HG03342 (cell line): ENCODE measurements at regions not wholly inside any gene's neighbourhood (a gene's known extent, or its start where the extent isn't known, plus 50 kb on each side); places are given as distances from the start of the nearest gene placed in this dataset.

ENCODE experiments used
- ATAC-seq: cut with Tn5 transposase; IDR thresholded peaks from one replicate; pipeline ENCODE4 v1.9.1; 2021; ENCODE audit warnings: mild to moderate bottlenecking, moderate library complexity; ENCODE audit not compliant: unreplicated experiment

DNA sequence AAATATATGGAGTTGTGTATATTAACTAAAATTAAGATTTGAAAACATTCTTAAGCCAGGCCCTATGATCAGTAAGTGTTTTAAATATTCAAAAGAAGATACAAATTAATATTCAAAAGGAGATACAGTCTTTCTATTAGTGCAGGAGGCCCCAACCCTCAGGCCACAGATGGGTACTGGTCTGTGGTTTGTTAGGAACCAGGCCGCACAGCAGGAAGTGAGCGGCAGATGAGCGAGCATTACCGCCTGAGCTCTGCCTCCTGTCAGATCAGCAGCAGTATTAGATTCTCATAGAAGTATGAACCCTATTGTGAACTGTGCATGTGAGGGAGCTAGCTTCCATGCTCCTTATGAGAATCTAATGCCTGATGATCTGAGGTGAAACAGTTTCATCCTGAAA, 232.9 kb downstream of the FOXO1 start:
- no peak for ATAC-seq

DNA sequence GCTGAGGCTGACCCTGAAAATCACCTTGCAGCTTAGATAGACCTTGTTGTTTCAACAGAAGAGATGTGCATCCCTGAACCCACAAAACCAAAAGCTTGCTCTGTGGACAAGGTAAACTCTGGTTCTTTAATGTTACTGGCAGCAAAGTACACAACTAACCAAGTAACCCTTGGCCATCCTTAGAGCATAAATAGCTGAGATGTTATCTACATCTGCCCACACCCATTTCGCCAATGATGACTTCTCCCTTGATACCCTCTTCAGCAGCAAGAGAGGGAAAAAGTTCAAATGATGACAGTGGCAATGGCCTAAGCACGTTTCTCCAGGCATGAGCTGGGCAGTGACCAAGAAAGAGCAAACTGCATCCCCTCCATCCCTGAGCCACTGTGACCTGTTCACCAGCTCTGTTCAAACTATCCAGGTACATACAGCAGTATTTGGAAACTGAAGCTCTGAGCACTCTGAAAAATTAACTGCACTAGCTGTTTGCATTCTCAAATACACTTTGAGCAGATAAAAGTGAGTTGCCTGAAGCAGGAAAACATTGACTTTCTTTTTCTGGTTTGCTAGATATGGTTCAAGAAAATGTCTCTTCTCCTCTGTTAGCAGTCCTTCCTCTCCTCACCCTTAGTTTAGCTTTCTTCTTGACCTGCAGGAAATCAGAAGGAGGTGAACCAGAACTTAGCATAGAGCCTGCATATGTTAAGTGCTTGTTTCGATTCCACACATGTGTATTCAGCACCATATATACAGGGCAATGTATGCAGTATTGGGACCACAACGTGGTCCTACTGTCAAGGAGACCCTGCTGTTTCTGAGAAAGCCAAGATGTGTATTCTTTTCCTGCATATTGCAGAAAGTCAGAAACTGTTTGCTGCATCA, 231.7 kb downstream of the FOXO1 start:
- ATAC-seq: no peak

DNA sequence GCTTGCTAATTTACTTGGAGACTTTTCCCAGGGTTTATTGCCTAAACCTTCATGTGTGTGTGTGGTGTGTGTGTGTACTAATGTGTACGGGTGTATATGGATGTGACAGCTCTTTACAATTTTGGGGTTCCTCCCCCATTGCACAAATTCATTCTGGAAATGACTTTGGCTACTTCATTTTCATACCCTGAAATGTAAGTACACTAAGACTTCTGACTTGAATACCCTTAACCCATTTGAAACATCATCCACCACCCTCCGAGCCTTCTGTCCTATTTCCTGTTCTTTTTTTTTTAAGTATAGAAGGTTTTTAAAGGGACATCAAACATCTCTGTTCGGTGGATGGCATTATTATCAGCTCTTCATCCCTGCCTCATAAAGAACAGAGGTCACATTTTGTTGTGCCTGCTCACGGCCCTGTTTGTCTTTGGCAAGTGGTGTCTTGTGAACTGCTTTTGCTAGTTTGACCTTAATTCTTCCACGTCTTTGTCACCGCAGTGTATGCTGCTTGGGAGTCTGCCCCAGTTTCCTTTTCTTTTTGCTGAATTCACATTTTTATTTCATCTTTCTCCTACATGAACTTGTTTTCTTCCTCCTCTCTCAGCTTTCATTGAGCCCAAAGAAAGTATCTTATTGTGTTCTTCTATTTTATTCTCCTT, 228.3 kb downstream of the FOXO1 start:
- ATAC-seq: no peak

DNA sequence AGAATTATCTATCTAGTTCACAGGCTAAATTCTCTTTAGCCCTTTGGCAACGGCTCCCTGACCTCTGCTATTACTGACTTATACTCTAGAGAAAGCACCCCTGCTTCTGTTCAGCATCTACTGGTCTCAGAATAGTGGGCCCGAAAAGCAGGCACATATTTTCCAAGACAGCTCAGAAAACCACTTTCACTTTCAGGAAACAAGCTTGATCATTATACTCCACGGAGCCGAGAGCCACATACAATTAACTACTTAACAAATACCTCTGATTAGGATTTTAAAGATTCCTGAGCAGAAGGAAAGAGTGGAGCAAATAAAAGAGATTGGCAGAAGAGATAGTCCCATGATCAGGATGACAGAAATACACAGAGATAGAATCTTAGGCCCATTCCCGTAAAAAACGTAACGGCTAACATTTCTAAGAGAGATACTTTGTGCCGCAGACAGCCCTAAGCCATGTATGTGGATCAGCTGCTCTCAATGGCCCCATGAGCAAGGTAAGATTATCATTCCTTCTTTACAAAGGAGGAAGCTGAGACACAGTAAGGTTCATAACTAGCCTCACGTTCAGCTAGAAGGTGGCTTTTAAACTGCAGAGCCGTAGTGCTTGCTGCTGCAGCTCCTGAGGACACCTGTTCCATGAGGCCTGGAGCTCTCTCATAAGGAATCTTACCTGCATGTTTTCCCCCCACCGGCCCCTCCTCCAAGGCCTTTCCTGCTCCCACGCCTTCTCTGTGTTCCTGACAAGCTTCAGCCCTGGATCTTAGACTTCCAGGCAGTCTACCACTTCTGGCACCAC, 227.2 kb downstream of the FOXO1 start:
- ATAC-seq: no peak

DNA sequence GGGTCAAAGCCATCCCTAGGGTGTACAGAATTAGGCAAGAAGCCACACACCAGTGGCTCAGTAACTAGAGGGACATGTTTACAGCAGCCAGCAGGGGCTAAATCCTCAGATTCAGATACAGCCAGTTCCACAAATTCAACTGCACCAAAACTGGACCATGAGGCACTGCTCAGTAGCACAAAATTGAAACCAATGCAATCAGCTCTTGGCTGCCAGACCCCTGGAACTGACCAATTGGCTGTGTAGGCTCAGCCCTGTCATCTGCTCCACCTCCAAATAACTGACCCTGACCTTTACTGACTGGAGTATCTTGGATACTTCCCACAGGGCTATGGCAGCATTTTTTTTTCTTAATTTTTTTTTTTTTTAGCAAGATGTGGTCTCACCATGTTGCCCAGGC, 226.5 kb downstream of the FOXO1 start:
- ATAC-seq: no peak

DNA sequence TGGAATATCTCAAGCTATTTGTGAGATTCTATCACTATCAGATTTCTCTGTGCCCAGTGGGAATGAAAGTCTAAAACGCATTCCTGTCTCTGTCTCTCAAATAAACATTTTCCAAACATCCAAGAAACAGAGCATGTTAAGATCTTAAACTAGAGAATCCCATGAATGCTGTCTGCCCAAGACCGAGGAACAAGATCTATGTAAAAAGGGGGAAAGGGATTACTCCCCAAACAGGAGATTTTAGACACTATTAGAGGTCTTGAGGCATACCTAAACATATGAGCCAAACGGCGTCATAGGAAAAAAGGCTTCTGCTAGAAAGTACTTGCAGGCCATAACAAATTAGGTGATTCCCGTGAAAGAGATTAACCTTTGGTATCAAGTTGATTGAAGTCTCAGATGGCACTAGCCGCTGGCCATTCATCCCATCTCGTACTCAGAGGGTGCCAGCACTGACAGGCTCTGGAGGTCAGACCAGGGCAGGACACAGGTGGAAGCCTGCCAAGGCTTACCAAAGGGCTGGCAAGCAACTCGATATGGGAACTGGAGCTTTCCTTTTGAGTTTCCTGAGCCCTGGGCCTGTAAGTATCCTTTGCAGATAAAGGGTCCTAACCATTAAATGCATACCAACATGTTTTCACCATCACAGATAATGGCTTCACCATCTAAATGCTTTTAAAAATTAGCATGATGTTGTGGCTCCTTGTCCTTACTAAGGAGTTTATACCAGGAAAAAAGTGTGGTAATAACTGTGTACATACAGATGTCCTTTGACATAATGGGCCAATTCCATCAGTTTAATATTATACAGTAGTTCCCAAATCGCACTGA, 225.2 kb downstream of the FOXO1 start:
- ATAC-seq: no peak

DNA sequence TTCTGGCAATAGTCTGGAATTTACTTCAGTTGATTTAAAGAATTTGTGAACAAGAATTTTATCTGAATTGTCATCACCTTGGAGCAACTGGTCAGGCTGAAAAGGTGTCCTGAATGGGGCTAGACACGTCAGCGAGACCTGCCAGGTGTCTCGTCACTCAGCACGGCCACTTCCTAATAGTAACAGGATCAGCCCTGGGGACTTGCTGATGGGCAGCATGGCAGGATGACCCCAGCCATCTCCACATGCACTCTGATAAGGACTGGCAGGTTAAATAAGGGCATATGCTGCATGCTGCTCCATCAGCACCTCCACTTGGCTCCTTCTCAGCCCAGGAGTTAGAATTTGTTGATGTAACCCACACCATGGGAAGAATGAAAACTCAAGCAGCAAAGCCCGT, 224.2 kb downstream of the FOXO1 start:
- no peak for ATAC-seq

DNA sequence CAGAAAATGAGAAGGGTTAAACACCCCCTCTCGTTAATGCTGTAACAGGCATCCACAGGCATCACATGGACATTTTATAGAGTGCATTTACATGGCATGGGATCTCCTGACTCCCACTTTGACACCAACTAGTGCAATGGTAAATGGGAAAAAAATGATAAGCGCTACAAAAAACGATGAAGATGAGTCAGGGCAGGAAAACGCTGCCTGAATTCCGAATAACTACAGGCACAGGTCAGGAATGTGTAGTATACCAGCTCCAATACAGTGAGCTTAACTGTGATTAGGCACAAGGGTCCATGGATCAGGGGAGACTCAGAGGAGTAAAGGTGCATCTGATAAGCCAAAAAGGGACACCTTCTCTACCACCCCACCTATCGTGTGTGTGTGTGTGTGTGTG, 223.6 kb downstream of the FOXO1 start:
- ATAC-seq: no peak

DNA sequence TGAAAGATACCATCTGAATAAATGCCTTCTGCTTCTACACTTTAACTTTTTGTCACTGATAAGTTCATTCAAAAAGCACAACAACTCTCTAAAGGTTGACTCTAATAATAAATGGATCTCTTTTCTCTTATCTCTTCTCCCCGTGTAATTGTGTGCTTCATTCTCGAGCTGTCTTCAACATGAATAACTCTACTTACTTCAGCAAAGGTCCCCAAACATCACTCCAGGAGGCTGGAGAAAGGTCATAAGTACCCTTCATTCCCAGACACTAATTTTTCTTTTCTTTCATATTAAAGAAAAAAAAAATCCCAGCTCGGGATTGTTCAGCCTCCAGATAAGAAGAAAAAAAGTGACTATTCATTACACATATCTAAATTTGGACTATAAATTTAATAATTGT, 222.2 kb downstream of the FOXO1 start:
- ATAC-seq: no peak

DNA sequence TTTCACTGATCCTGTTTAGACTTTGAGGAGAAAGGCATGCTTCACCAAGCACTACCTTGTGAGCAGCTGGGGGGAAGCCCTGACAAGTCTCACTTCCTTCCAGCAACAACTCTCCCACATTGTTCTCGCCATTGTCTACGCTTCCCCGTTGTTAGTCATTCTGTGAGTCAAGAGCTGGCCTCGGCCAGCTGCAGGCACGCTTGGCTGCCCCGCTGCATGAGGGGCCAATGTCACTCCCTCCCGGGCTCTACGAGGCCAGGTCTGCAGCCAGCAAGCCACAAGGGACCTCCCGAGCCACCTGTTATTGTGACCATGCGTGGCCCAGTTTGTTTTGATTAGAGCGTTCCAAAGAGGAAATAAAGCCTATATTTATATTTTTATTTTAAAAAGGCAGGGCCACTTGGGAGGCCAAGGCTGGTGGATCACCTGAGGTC, 220.9 kb downstream of the FOXO1 start:
- peak; percentile 98 for ATAC-seq

DNA sequence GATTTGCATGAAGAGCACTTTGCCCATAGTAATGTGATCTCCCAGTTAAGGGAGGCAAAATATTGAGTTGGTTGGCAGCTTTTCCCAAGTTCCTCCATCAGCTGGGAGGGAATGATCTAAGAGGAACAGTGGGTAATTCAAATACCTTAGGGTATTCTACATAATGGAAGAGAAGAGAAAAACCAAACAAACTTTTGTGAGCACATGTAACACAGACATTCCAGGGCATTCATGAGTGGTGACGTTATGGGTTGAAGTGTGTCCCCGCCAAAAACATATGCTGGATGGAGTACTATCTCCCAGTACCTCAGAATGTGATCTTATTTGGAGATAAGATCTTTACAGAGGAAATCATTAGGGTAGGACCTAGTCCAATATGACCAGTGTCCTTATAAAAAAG, 220.1 kb downstream of the FOXO1 start:
- ATAC-seq: no peak

DNA sequence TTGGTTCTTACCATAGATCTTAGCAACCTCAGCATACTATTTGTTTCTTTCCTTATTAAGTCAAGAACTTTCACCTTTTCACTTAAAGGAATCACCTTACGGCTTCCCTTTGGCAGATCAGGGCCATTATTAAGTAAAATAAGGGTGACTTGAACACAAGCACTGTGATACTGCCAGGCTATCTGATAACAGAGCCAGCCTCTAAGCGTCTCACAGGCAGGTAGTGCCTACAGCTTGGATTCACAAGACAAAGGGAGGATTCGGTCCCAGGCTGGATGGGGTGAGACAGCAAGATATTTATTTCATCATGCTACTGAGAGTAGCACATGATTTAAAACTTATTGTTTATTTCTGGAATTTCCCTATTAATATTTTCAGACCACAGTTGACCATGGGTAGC, 218.6 kb downstream of the FOXO1 start:
- ATAC-seq: no peak

DNA sequence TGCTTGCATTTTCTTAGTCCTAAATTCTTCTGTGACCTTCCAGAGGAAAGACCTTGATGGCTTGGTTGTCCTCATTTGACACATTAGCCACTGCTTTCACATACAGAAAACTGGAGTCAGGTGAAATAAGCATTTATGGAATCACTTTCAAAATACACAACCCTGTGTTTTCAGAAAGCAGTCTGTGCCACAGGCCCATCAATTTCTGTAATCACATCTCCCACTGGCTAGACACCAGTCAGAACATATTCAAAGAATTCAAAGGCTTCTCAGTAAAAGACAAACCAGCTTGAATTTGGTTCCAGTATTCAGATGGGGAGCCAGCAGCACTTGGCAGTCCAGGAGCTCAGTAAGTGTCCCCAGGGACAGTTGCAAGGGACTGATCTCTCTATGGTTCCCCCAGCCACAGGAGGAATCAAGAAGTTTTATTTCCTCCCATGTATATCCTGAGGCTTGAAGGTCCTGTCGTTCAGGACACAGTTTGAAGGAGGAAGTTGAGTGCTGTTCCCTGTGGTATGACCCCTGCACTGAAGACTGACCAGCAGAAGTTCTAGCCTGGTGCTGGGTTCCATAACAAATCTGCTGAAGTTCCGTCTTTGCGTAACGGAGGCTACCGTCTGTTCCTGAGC, 214.3 kb downstream of the FOXO1 start:
- ATAC-seq: no peak

DNA sequence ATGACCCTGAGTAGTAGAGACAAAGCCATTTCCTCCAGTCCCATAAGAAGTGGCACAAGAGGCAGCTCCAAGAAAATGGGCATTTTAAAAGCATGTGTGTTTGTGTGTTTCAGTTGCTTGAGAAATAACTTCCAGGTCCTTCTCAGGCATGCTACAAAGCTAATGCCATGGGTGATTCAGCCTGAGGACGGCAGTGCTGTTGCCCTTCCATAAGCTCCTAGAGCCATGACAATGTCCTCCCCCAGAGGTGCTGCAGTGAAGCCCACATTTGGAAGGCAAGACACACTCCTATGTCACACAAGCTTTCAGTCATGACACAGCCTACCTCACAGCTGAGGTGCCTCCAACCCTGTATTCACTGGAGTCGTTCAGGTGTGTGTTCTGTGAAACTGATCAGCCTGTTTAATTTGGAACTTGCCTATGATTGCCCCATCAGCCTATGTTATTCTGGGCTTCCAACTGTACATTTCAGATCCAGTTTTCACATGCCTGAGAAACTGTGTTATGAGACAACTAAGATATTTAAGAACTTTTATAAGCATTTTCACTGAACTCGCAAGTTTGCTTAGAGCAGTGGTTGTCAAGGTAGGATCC, 213.6 kb downstream of the FOXO1 start:
- no peak for ATAC-seq

DNA sequence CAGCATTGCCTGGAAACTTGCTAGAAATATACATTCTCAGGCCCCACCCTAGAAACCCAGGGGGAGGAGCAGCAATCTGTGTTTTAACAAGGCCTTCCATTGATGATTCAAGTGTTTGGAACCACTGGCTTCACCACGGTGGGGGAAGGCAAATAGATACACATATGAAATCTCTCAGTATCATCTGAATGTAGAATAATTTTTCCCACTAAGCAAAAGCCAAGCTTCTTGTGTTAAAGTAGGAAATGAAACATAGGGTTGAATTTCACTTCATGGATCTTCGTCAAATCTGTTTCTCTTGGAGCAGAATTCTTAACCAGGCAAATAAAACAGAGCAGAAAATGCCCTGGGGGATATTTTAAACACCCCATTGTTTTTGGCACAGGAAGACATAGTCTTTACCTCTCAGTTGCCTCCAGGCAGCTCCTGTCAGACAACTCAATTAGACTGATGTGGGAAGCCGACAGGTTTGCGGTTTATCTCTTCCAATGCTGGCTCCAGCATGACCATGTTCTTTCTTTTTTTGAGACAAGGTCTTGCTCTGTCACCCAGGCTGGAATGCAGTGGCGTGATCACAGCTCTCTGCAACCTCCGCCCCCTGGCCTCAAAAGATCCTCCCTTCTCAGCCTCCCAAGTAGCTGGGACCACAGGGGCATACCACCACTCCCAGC, 213.0 kb downstream of the FOXO1 start:
- ATAC-seq: no peak

DNA sequence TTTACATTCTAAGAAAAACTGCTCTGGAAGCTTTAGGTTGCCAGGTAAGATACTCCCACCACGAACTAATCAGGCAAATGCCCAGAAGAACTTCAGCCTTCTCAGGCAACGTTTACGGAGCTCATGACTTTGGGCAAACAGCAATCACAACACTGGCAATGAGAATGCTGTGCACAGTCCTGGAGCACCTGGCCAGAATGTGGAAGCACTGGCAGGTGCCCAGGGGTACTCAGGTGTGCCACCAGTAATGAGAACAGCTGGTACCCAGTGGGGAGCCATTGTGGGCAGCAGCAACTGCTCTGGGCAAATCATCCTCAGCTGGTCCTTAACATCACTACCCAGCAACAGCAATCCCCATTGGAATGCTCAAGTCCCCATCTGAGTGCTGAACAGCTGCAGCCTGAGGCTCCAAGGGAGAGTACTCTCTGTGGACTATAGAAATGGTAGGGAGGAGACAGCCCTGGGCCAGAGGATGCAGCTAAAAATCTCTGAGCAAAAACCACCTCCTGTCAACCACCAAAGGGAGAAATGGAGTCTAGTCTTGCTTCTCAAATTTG, 210.0 kb downstream of the FOXO1 start:
- ATAC-seq: no peak

DNA sequence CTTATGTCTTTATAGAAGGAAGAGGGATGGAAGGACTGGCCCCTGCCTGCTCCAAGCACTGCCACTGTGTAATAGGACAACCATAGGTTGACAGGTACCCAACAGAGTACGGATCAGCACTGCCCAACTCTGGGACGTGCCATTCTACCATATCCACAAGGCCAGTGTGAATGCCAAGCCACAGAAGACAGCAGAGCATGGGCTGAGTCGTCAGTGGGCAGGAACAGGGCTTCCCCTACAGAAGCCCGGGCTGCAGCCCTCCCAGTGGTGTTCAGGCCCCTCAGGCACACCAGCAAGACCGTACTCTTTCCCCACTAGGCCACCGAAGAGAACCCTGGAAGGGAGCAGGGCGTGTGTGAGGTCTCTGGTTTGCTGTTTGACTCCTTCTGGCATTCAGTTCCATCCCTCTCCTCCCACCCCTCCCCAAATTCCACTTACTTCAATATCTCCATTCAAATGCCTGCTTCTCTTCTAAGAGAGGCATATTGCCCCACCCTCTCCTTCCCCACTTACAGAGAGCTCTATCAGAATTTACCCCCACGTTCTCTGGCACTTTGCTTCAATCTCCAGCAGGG, 209.4 kb downstream of the FOXO1 start:
- ATAC-seq: no peak

DNA sequence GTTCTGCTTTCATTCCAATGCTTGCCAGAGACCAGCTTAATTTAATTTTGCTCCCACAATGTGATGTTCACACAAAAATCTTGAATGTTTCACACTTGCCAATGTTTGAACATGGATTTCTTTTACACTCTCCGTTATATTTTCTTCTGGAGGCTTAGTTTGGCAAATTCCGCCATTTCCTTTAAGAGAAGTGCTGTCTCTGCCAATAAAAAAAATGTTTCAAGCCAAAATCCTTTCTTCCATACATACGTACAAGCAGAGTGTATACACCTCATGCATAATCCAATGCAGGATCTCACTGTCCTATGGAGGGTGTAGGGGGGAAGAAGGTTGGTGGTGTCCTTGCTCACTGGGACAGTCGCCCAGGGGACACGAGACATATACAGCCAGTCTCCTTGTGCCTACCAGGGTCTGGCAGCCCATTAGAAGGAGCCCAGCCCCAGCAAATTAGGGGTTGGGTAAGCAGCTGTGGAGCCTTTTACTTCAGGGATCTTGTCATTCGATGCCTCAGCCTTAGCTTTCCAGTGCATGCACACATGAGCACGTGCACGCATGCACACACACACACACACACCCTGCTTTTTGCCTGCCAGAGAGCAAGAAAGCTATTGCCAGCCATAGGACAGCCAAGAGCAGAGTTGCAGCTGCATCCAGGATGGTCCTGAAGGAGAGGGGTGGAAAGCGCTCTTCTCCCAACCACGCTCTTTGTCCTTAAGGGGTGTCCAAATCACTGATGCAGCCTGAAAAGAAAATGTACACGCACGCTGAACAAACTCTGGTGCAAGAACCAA, 208.3 kb downstream of the FOXO1 start:
- ATAC-seq: no peak
